SU-DHL-6 (cell line): ENCODE measurements at regions not wholly inside any gene's neighbourhood (a gene's known extent, or its start where the extent isn't known, plus 50 kb on each side); places are given as distances from the start of the nearest gene placed in this dataset.

Experiments used
- H2AFZ ChIP-seq: fragments of 200-600 bp; sonication (generic); 2 replicates; pipeline ENCODE4 v1.6.1; 2014; ENCODE audit warnings: low read depth, mild to moderate bottlenecking, moderate library complexity, mixed read lengths, antibody characterized with exemption, low read length; ENCODE audit not compliant: severe bottlenecking
- H3F3A ChIP-seq: fragments of 200-600 bp; shearing (Covaris generic); 2 replicates; pipeline ENCODE4 v1.6.0; 2016; ENCODE audit warnings: antibody characterized with exemption, mild to moderate bottlenecking; ENCODE audit not compliant: insufficient read depth
- H3K27ac ChIP-seq: fragments of 200-600 bp; sonication (generic); 2 replicates; pipeline ENCODE4 v1.5.1; 2016; ENCODE audit warnings: low read depth, mild to moderate bottlenecking, low read length, moderate library complexity, mixed read lengths
- H3K27me3 ChIP-seq: fragments of 200-600 bp; sonication (generic), shearing (Covaris generic); 2 replicates; pipeline ENCODE4 v1.6.0; 2014; ENCODE audit warnings: mild to moderate bottlenecking, low read length
- H3K36me3 ChIP-seq: fragments of 200-600 bp; sonication (generic); 2 replicates; pipeline ENCODE4 v1.6.1; 2014; ENCODE audit warnings: mild to moderate bottlenecking, low read length, mixed read lengths
- H3K4me2 ChIP-seq: fragments of 300-600, 200-600 bp; shearing (Covaris generic), sonication (generic); 2 replicates; pipeline ENCODE4 v1.6.0; 2014; ENCODE audit warnings: low read length, low read depth, mild to moderate bottlenecking; ENCODE audit not compliant: poor library complexity, severe bottlenecking
- H3K4me3 ChIP-seq: fragments of 200-600 bp; sonication (generic); 2 replicates; pipeline ENCODE4 v1.5.1; 2014; ENCODE audit warnings: antibody characterized with exemption, low read length, mild to moderate bottlenecking, mixed read lengths; ENCODE audit not compliant: insufficient read depth, poor library complexity, severe bottlenecking
- H3K79me2 ChIP-seq: fragments of 200-600 bp; sonication (generic); 2 replicates; pipeline ENCODE4 v1.6.1; 2014; ENCODE audit warnings: mild to moderate bottlenecking, low read length, moderate library complexity; ENCODE audit not compliant: insufficient read depth
- H3K9ac ChIP-seq: fragments of 200-600 bp; sonication (generic); 2 replicates; pipeline ENCODE4 v1.7.0; 2014; ENCODE audit warnings: mild to moderate bottlenecking, low read length
- H3K9me2 ChIP-seq: fragments of 200-600 bp; sonication (generic); replicated peaks from 2 replicates; pipeline ENCODE4 v1.6.1; 2014; ENCODE audit warnings: low read length; ENCODE audit not compliant: insufficient read depth
- H3K9me3 ChIP-seq: fragments of 200-600 bp; sonication (generic); 2 replicates; pipeline ENCODE4 v1.6.1; 2014; ENCODE audit warnings: low read length, mixed read lengths; ENCODE audit not compliant: insufficient read depth
- H4K20me1 ChIP-seq: fragments of 200-600 bp; sonication (generic); 2 replicates; pipeline ENCODE4 v1.6.1; 2014; ENCODE audit warnings: low read depth, mild to moderate bottlenecking, antibody characterized with exemption, low read length, moderate library complexity, mixed read lengths
- EZH2phosphoT487 ChIP-seq: fragments of 200-600 bp; sonication (generic), shearing (Covaris generic); conservative IDR thresholded peaks from 2 replicates; pipeline ENCODE4 v1.6.1; 2018; ENCODE audit warnings: mild to moderate bottlenecking, antibody characterized with exemption, low read length, moderate library complexity, mixed read lengths
- TF ChIP-seq, protein P1 (sequence below): fragments of 200-600 bp; sonication (generic); IDR thresholded peaks from one replicate; pipeline ENCODE4 v1.5.1; 2017; ENCODE audit warnings: antibody characterized with exemption, mild to moderate bottlenecking, low read length, moderate library complexity; ENCODE audit not compliant: insufficient read depth, poor library complexity, severe bottlenecking

- no peak overlapping the region for H3K9ac ChIP-seq
- no peaks in the 10 kb centered on the region for H3K36me3 ChIP-seq
- H3K27ac ChIP-seq, result no peak overlapping the region
- no peaks in the 10 kb centered on the region for H3K79me2 ChIP-seq
- TF ChIP-seq, protein P1, sequence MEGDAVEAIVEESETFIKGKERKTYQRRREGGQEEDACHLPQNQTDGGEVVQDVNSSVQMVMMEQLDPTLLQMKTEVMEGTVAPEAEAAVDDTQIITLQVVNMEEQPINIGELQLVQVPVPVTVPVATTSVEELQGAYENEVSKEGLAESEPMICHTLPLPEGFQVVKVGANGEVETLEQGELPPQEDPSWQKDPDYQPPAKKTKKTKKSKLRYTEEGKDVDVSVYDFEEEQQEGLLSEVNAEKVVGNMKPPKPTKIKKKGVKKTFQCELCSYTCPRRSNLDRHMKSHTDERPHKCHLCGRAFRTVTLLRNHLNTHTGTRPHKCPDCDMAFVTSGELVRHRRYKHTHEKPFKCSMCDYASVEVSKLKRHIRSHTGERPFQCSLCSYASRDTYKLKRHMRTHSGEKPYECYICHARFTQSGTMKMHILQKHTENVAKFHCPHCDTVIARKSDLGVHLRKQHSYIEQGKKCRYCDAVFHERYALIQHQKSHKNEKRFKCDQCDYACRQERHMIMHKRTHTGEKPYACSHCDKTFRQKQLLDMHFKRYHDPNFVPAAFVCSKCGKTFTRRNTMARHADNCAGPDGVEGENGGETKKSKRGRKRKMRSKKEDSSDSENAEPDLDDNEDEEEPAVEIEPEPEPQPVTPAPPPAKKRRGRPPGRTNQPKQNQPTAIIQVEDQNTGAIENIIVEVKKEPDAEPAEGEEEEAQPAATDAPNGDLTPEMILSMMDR, result no peak
- TF ChIP-seq EZH2phosphoT487, result no peak
- H4K20me1 ChIP-seq, result no peaks in the 10 kb centered on the region
- H3K9me3 ChIP-seq, result no peaks in the 10 kb centered on the region
- no peaks in the 10 kb centered on the region for H3F3A ChIP-seq
- no peak overlapping the region for H2AFZ ChIP-seq
- no peak overlapping the region for H3K4me2 ChIP-seq
- H3K4me3 ChIP-seq, result no peak overlapping the region
- no peaks in the 10 kb centered on the region for H3K27me3 ChIP-seq
- H3K9me2 ChIP-seq, result no peaks in the 10 kb centered on the region
Measured at GRCh38 chr3:176075491-176075890, 1121.8 kb downstream of the TBL1XR1 start.

DNA sequence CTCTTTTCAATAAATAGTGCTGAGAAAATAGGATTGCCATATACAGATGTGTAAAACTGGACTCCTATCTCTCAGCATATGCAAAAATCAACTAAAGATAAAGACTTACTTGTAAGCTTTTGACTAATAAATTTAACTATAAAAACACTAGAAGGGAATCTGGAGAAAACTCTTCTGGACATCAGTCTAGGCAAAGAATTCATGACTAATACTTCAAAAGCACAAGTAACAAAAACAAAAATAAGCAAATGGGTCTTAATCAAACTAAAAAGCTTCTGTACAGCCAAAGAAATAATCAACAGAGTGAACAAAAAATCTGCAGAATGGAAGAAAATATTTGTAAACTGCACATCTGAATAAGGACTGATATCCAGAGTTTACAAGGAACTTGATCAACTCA, 1122.2 kb downstream of the TBL1XR1 start:
- Histone ChIP-seq H3K9ac (no peak overlapping the region), H3K36me3 (no peaks in the 10 kb centered on the region), H3K4me3 (no peak overlapping the region), H3K27ac (no peak overlapping the region), H3K4me2 (no peak overlapping the region), H3K27me3 (no peaks in the 10 kb centered on the region), H3F3A (no peaks in the 10 kb centered on the region), H3K79me2 (no peaks in the 10 kb centered on the region), H3K9me3 (no peaks in the 10 kb centered on the region), H2AFZ (no peak overlapping the region), H4K20me1 (no peaks in the 10 kb centered on the region), H3K9me2 (no peaks in the 10 kb centered on the region)
- TF ChIP-seq, protein P1, result no peak
- no peak for TF ChIP-seq EZH2phosphoT487

DNA sequence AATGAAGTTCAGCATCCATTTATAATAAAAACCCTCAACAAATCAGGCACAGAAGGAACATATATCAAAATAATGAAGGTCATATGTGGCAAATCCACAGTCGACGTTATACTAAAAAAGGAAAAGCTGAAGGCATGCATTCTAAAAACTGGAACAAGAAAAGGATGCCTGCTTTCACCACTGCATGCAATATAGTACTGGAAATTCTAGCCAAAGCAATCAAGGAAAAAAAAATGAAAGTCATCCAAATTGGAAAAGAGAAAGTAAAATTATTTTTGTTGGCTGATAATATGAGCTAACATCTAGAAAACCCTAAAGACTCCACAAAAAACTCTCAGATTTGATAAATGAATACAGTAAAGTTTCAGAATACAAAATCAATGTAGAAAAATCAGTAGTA, 1123.2 kb downstream of the TBL1XR1 start:
- Histone ChIP-seq H4K20me1 (no peaks in the 10 kb centered on the region), H3K9me3 (no peaks in the 10 kb centered on the region), H3K79me2 (no peaks in the 10 kb centered on the region), H3F3A (no peaks in the 10 kb centered on the region), H3K36me3 (no peaks in the 10 kb centered on the region), H3K27ac (no peak overlapping the region), H3K4me3 (no peak overlapping the region), H3K9me2 (no peaks in the 10 kb centered on the region), H3K9ac (no peak overlapping the region), H3K27me3 (no peaks in the 10 kb centered on the region), H3K4me2 (no peak overlapping the region), H2AFZ (no peak overlapping the region)
- TF ChIP-seq, protein P1, result no peak
- TF ChIP-seq EZH2phosphoT487, result no peak
